ENCODE measurements at regions not wholly inside any gene's neighbourhood (a gene's known extent, or its start where the extent isn't known, plus 50 kb on each side); places are given as distances from the start of the nearest gene placed in this dataset.
"Not testable (repeated sequence)": the region's sequence is repeated elsewhere in the genome, so short reads cannot be mapped to it uniquely, and the experiment has no call there.

- DNase-seq = no peak
Observed at GRCh38 chr10:106038246-106038645, 1126.3 kb downstream of the SORCS1 start.

GRCh38 chr10:106033065-106033464 lies 1131.4 kb downstream of the SORCS1 start:
- DNase-seq = no peak

- no peak for DNase-seq
Observed at GRCh38 chr10:106032450-106033002, 1132.0 kb downstream of the SORCS1 start.

GRCh38 chr10:106027240-106027639 lies 1137.3 kb downstream of the SORCS1 start:
- no peak for DNase-seq

GRCh38 chr10:106025208-106025811 lies 1139.2 kb downstream of the SORCS1 start:
- DNase-seq = no peak

GRCh38 chr10:106023329-106023728 lies 1141.2 kb downstream of the SORCS1 start:
- DNase-seq = no peak

- not testable (repeated sequence) for DNase-seq
Observed at GRCh38 chr10:106019559-106019958, 1144.9 kb downstream of the SORCS1 start.

GRCh38 chr10:106015369-106016199 lies 1148.9 kb downstream of the SORCS1 start:
- not testable (repeated sequence) for DNase-seq

GRCh38 chr10:106011250-106011649 lies 1153.3 kb downstream of the SORCS1 start:
- DNase-seq = no peak

- DNase-seq = no peak
Observed at GRCh38 chr10:106000721-106001120, 1163.8 kb downstream of the SORCS1 start.

GRCh38 chr10:105993609-105994008 lies 1170.9 kb downstream of the SORCS1 start:
- DNase-seq = no peak

GRCh38 chr10:105992928-105993327 lies 1171.6 kb downstream of the SORCS1 start:
- DNase-seq = no peak

- DNase-seq = no peak
Observed at GRCh38 chr10:105990529-105990928, 1174.0 kb downstream of the SORCS1 start.

GRCh38 chr10:105989995-105990394 lies 1174.5 kb downstream of the SORCS1 start:
- DNase-seq = no peak

- DNase-seq = no peak
Observed at GRCh38 chr10:105988848-105989247, 1175.7 kb downstream of the SORCS1 start.

GRCh38 chr10:105986912-105987635 lies 1177.4 kb downstream of the SORCS1 start:
- no peak for DNase-seq

GRCh38 chr10:105986486-105986885 lies 1178.0 kb downstream of the SORCS1 start:
- DNase-seq = no peak

GRCh38 chr10:105982735-105983134 lies 1181.8 kb downstream of the SORCS1 start:
- DNase-seq = no peak

GRCh38 chr10:105981679-105982078 lies 1182.8 kb downstream of the SORCS1 start:
- DNase-seq = no peak

- no peak for DNase-seq
Observed at GRCh38 chr10:105974803-105975456, 1189.6 kb downstream of the SORCS1 start.

GRCh38 chr10:105973902-105974301 lies 1190.6 kb downstream of the SORCS1 start:
- DNase-seq = no peak

GRCh38 chr10:105973360-105973759 lies 1191.1 kb downstream of the SORCS1 start:
- DNase-seq = no peak

- DNase-seq = no peak
Observed at GRCh38 chr10:105971460-105971859, 1193.0 kb downstream of the SORCS1 start.

Data from AML-193 (cell line).